Endothelial cell of umbilical vein (primary cell): ENCODE measurements at regions not wholly inside any gene's neighbourhood (a gene's known extent, or its start where the extent isn't known, plus 50 kb on each side); places are given as distances from the start of the nearest gene placed in this dataset.

ENCODE experiments used
- BruUV-seq: library from RNA; stranded (reverse); fragments of 400-500 nt; replicated peaks from 2 replicates; lab custom pipeline; 2021; lab: Mats Ljungman, UMichigan
- CTCF ChIA-PET: fragments of 300-600, 350-600 bp; sonication (Branson Sonifier 250); formaldehyde crosslinking; loops from one replicate; lab custom pipeline; 2021; ENCODE audit warnings: antibody characterized with exemption, inconsistent platforms; lab: Charles Lee
- POLR2A ChIA-PET: fragments of 300-600, 350-600 bp; sonication (Branson Sonifier 250); formaldehyde crosslinking; loops from one replicate; lab custom pipeline; 2021; ENCODE audit warnings: antibody characterized with exemption, inconsistent platforms; lab: Charles Lee
- DNase-seq: peaks from one replicate; pipeline ENCODE4 v3.0.0-alpha.2; 2011; ENCODE audit warnings: low read depth, low spot score
- FAIRE-seq: peaks from 2 replicates; lab custom pipeline; 2011; peaks lifted over from hg19 to GRCh38; lab: Jason Lieb, UNC
- H2AFZ ChIP-seq: 2 replicates; pipeline ENCODE4 v1.6.0; 2012; ENCODE audit warnings: low read depth, low read length, control low read depth, inconsistent platforms
- H3K27ac ChIP-seq: 2 replicates; pipeline ENCODE4 v1.5.1; 2011; ENCODE audit warnings: low read depth, mild to moderate bottlenecking, control low read depth, low read length, moderate library complexity; ENCODE audit not compliant: insufficient read depth
- H3K27me3 ChIP-seq, 2 experiments: 2 replicates each; pipeline versions ENCODE4 v1.6.0 to v1.6.1; 2011; ENCODE audit warnings: low read length in 2 of 2, mixed read lengths in 1 of 2; ENCODE audit not compliant: control insufficient read depth in 2 of 2, insufficient read depth in 2 of 2
- H3K36me3 ChIP-seq, 2 experiments: 2 replicates in 1 of 2; 3 replicates in 1 of 2; pipeline ENCODE4 v1.5.1; 2011; ENCODE audit warnings: low read length in 2 of 2, mild to moderate bottlenecking in 1 of 2, moderate library complexity in 1 of 2; ENCODE audit not compliant: control insufficient read depth in 2 of 2, insufficient read depth in 2 of 2; ENCODE audit errors: extremely low read depth in 1 of 2
- H3K4me1 ChIP-seq: 3 replicates; pipeline ENCODE4 v1.5.1; 2011; ENCODE audit warnings: mild to moderate bottlenecking, low read length; ENCODE audit not compliant: control insufficient read depth, insufficient read depth; ENCODE audit errors: extremely low read depth
- H3K4me2 ChIP-seq: 2 replicates; pipeline ENCODE4 v1.6.1; 2011; ENCODE audit warnings: low read length, control low read depth, mixed read lengths; ENCODE audit not compliant: insufficient read depth
- H3K4me3 ChIP-seq, 3 experiments: fragments of 200-600 bp in 1 of 3; sonication (generic), shearing (Covaris generic) in 1 of 3; replicated peaks in 1 of 3; 2 replicates each; pipeline ENCODE4 v1.5.1; 2011 to 2016; ENCODE audit warnings: control low read depth in 3 of 3, low read length in 3 of 3, mild to moderate bottlenecking in 2 of 3, inconsistent platforms in 1 of 3, low read depth in 1 of 3, moderate library complexity in 1 of 3; ENCODE audit not compliant: insufficient read depth in 1 of 3
- H3K79me2 ChIP-seq: 2 replicates; pipeline ENCODE4 v1.6.0; 2012; ENCODE audit warnings: low read length, inconsistent platforms; ENCODE audit not compliant: control insufficient read depth, insufficient read depth
- H3K9ac ChIP-seq: replicated peaks from 2 replicates; pipeline ENCODE3; 2011; ENCODE audit warnings: low read length, control low read depth; ENCODE audit not compliant: insufficient read depth; ENCODE audit errors: extremely low read depth
- H3K9me1 ChIP-seq: replicated peaks from 3 replicates; pipeline ENCODE4 v1.6.0; 2011; ENCODE audit warnings: mild to moderate bottlenecking, low read length; ENCODE audit not compliant: control insufficient read depth, insufficient read depth; ENCODE audit errors: extremely low read depth
- H3K9me3 ChIP-seq: replicated peaks from 2 replicates; pipeline ENCODE4 v1.5.1; 2012; ENCODE audit warnings: low read length, inconsistent platforms; ENCODE audit not compliant: control insufficient read depth, insufficient read depth
- H4K20me1 ChIP-seq: replicated peaks from 2 replicates; pipeline ENCODE3; 2011; ENCODE audit warnings: mild to moderate bottlenecking, low read length; ENCODE audit not compliant: control insufficient read depth, insufficient read depth; ENCODE audit errors: extremely low read depth
- EZH2 ChIP-seq: IDR thresholded peaks from 2 replicates; pipeline ENCODE4 v1.6.1; 2012; ENCODE audit warnings: borderline replicate concordance, low read depth, mild to moderate bottlenecking, moderate library complexity, low read length, inconsistent platforms; ENCODE audit not compliant: severe bottlenecking
- FOS ChIP-seq: IDR thresholded peaks from 2 replicates; pipeline ENCODE4 v1.6.1; 2011; ENCODE audit warnings: mild to moderate bottlenecking, low read length, moderate library complexity, borderline replicate concordance; ENCODE audit not compliant: insufficient read depth
- GATA2 ChIP-seq: IDR thresholded peaks from 2 replicates; pipeline ENCODE4 v1.7.0; 2011; ENCODE audit warnings: low read depth, mild to moderate bottlenecking, moderate library complexity, mixed read lengths, low read length; ENCODE audit not compliant: insufficient read length, insufficient read depth
- JUN ChIP-seq: IDR thresholded peaks from 2 replicates; pipeline ENCODE4 v1.6.1; 2011; ENCODE audit warnings: borderline replicate concordance, low read depth; ENCODE audit not compliant: insufficient read length, insufficient read depth
- MYC ChIP-seq: IDR thresholded peaks from one replicate; pipeline ENCODE4 v1.6.1; 2011; ENCODE audit warnings: mild to moderate bottlenecking, low read depth, low read length
- POLR2A ChIP-seq: IDR thresholded peaks from 2 replicates; pipeline ENCODE4 v1.6.1; 2012; ENCODE audit warnings: low read depth, mild to moderate bottlenecking, control low read depth, low read length
- POLR2AphosphoS5 ChIP-seq: IDR thresholded peaks from 2 replicates; pipeline ENCODE4 v1.6.1; 2012; ENCODE audit warnings: low read depth, mild to moderate bottlenecking, control low read depth, low read length, moderate library complexity; ENCODE audit not compliant: insufficient read depth
- dilution Hi-C: fragments of 300-500 bp; cut with MboI; formaldehyde crosslinking; loops from one replicate; pipeline ENCODE4 v1.15.0; 2019; ENCODE audit warnings: low sequenced_read_pairs; ENCODE audit not compliant: extremely low pct_ligation_motif_present
- intact Hi-C: fragments of 100-400 bp; cut with micrococcal nuclease; formaldehyde crosslinking; loops from one replicate; pipeline ENCODE4 v1.10.0; 2022
- TF ChIP-seq, protein P1 (sequence below): IDR thresholded peaks from 2 replicates; pipeline ENCODE4 v1.6.1; 2011; ENCODE audit not compliant: insufficient read depth, insufficient read length
- TF ChIP-seq, protein P2 (sequence below), 2 donors: IDR thresholded peaks; 1 replicate in 1 of 2; 2 replicates in 1 of 2; pipeline ENCODE4 v1.5.1; 2011; ENCODE audit warnings: low read length in 2 of 2, mild to moderate bottlenecking in 2 of 2, moderate library complexity in 2 of 2, control low read depth in 1 of 2, inconsistent platforms in 1 of 2, low read depth in 1 of 2; ENCODE audit not compliant: insufficient read depth in 1 of 2; ENCODE audit errors: extremely low read depth in 1 of 2

DNA sequence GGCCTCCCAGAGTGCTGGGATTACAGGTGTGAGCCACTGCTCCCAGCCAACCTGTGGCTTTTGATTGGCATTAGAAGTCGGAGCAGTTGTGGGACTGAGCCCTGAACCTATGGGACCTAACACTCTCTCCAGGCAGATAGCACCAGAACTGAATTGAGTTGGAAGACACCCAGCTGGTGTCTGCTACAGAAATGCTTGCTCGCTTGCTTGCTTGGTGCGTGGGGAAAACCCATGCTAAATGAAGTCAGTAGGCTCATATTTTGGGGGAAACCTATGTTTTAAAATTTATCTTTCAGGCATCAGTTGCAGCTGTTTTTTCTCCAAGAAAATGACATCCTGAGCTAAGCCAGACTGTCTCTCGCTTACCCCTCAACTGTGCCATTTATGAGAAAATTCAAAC, 158.5 kb upstream of the RFC3 start:
- CTCF ChIA-PET, result no interaction called here
- Histone ChIP-seq H3K9me3 (no peaks in the 10 kb centered on the region), H3K4me2 (no peak overlapping the region), H4K20me1 (no peaks in the 10 kb centered on the region), H3K4me3 (no peak overlapping the region), H3K36me3 (no peaks in the 10 kb centered on the region), H3K9ac (no peak overlapping the region), H3K27ac (no peak overlapping the region), H3K27me3 (peaks cover 4 to 7% of the 10 kb centered on the region in 2 experiments), H3K4me1 (no peaks in the 10 kb centered on the region), H2AFZ (no peak overlapping the region), H3K79me2 (no peaks in the 10 kb centered on the region), H3K9me1 (no peaks in the 10 kb centered on the region)
- no peak for FAIRE-seq
- DNase-seq, result no peak
- dilution Hi-C loops, result no loop called here
- POLR2A ChIA-PET, result no interaction called here
- intact Hi-C loops, result no loop called here
- TF ChIP-seq MYC (no peak), JUN (no peak), GATA2 (no peak), POLR2AphosphoS5 (no peak), POLR2A (no peak), EZH2 (no peak), FOS (no peak)
- TF ChIP-seq, protein P1, sequence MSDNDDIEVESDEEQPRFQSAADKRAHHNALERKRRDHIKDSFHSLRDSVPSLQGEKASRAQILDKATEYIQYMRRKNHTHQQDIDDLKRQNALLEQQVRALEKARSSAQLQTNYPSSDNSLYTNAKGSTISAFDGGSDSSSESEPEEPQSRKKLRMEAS, result no peak
- TF ChIP-seq, protein P2, sequence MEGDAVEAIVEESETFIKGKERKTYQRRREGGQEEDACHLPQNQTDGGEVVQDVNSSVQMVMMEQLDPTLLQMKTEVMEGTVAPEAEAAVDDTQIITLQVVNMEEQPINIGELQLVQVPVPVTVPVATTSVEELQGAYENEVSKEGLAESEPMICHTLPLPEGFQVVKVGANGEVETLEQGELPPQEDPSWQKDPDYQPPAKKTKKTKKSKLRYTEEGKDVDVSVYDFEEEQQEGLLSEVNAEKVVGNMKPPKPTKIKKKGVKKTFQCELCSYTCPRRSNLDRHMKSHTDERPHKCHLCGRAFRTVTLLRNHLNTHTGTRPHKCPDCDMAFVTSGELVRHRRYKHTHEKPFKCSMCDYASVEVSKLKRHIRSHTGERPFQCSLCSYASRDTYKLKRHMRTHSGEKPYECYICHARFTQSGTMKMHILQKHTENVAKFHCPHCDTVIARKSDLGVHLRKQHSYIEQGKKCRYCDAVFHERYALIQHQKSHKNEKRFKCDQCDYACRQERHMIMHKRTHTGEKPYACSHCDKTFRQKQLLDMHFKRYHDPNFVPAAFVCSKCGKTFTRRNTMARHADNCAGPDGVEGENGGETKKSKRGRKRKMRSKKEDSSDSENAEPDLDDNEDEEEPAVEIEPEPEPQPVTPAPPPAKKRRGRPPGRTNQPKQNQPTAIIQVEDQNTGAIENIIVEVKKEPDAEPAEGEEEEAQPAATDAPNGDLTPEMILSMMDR (IDR thresholded peaks at IDR 0.05; ENCODE audit: extremely low read depth in 1 of 2, insufficient read depth in 1 of 2, low read depth in 1 of 2, low read length in 2 of 2), result no peak
- BruUV-seq, result no TSS peak
